H9 (cell line): ENCODE measurements at regions not wholly inside any gene's neighbourhood (a gene's known extent, or its start where the extent isn't known, plus 50 kb on each side); places are given as distances from the start of the nearest gene placed in this dataset.

Experiments used
- DNase-seq: peaks from one replicate; pipeline ENCODE4 v3.0.0-alpha.2; 2017
- H2AFZ ChIP-seq: one replicate; pipeline ENCODE4 v1.6.1; 2013; ENCODE audit warnings: mild to moderate bottlenecking, low read length, control low read depth, moderate library complexity
- H2AK5ac ChIP-seq: 2 replicates; pipeline ENCODE4 v1.6.1; 2013; ENCODE audit warnings: low read length, control low read depth, mixed read lengths; ENCODE audit not compliant: insufficient read length
- H2BK120ac ChIP-seq: one replicate; pipeline ENCODE4 v1.6.1; 2013; ENCODE audit warnings: low read depth, mild to moderate bottlenecking, low read length, control low read depth, inconsistent platforms; ENCODE audit not compliant: poor library complexity, severe bottlenecking
- H2BK12ac ChIP-seq: 2 replicates; pipeline ENCODE4 v1.6.1; 2013; ENCODE audit warnings: low read length, control low read depth, mixed read lengths, low read depth; ENCODE audit not compliant: insufficient read length
- H2BK15ac ChIP-seq: 2 replicates; pipeline ENCODE4 v1.6.1; 2013; ENCODE audit warnings: low read depth, low read length, control low read depth
- H2BK20ac ChIP-seq: one replicate; pipeline ENCODE4 v1.6.1; 2013; ENCODE audit warnings: low read depth, mild to moderate bottlenecking, low read length, control low read depth, inconsistent platforms; ENCODE audit not compliant: poor library complexity, severe bottlenecking
- H2BK5ac ChIP-seq: 2 replicates; pipeline ENCODE4 v1.6.1; 2013; ENCODE audit warnings: low read length, control low read depth, mixed read lengths; ENCODE audit not compliant: insufficient read length
- H3K14ac ChIP-seq: 2 replicates; pipeline ENCODE4 v1.6.1; 2013; ENCODE audit warnings: low read length, control low read depth; ENCODE audit not compliant: insufficient read depth
- H3K18ac ChIP-seq: 2 replicates; pipeline ENCODE4 v1.6.1; 2013; ENCODE audit warnings: low read depth, mild to moderate bottlenecking, mixed read lengths, low read length, control low read depth; ENCODE audit not compliant: insufficient read length
- H3K23ac ChIP-seq: 2 replicates; pipeline ENCODE4 v1.6.1; 2013; ENCODE audit warnings: low read length, control low read depth, mixed read lengths, low read depth; ENCODE audit not compliant: insufficient read length
- H3K23me2 ChIP-seq: 2 replicates; pipeline ENCODE4 v1.6.1; 2013; ENCODE audit warnings: low read depth, mild to moderate bottlenecking, mixed read lengths, low read length, control low read depth; ENCODE audit not compliant: insufficient read length, poor library complexity, severe bottlenecking
- H3K27ac ChIP-seq: 2 replicates; pipeline ENCODE4 v1.5.1; 2013; ENCODE audit warnings: low read length, control low read depth, mixed read lengths, low read depth; ENCODE audit not compliant: insufficient read length
- H3K27me3 ChIP-seq: 2 replicates; pipeline ENCODE4 v1.6.1; 2013; ENCODE audit warnings: low read length, control low read depth, inconsistent platforms; ENCODE audit not compliant: insufficient read depth
- H3K4ac ChIP-seq: 2 replicates; pipeline ENCODE4 v1.6.1; 2013; ENCODE audit warnings: low read depth, mild to moderate bottlenecking, control low read depth, inconsistent platforms, low read length, moderate library complexity
- H3K4me1 ChIP-seq: 2 replicates; pipeline ENCODE4 v1.6.1; 2013; ENCODE audit warnings: low read length, control low read depth, inconsistent platforms; ENCODE audit not compliant: insufficient read depth
- H3K4me2 ChIP-seq: 2 replicates; pipeline ENCODE4 v1.6.1; 2013; ENCODE audit warnings: low read length, control low read depth, mixed read lengths; ENCODE audit not compliant: insufficient read length, insufficient read depth
- H3K56ac ChIP-seq: 2 replicates; pipeline ENCODE4 v1.6.1; 2013; ENCODE audit warnings: low read depth, mild to moderate bottlenecking, mixed read lengths, low read length, control low read depth; ENCODE audit not compliant: insufficient read length
- H3K79me1 ChIP-seq: 2 replicates; pipeline ENCODE4 v1.6.1; 2013; ENCODE audit warnings: low read depth, mild to moderate bottlenecking, moderate library complexity, low read length, control low read depth, inconsistent platforms; ENCODE audit not compliant: insufficient read depth, poor library complexity, severe bottlenecking
- H3K79me2 ChIP-seq: 2 replicates; pipeline ENCODE4 v1.6.1; 2013; ENCODE audit warnings: low read length, control low read depth, inconsistent platforms; ENCODE audit not compliant: insufficient read depth
- H3K9ac ChIP-seq: 2 replicates; pipeline ENCODE4 v1.6.1; 2013; ENCODE audit warnings: low read length, control low read depth, mixed read lengths; ENCODE audit not compliant: insufficient read length; ENCODE audit errors: extremely low read depth
- H3K9me3 ChIP-seq: one replicate; pipeline ENCODE4 v1.6.1; 2013; ENCODE audit warnings: low read depth, low read length, inconsistent platforms; ENCODE audit not compliant: control insufficient read depth
- H3T11ph ChIP-seq: one replicate; pipeline ENCODE4 v1.6.1; 2013; ENCODE audit warnings: mild to moderate bottlenecking, low read length, control low read depth, inconsistent platforms
- H4K20me1 ChIP-seq: one replicate; pipeline ENCODE4 v1.6.1; 2013; ENCODE audit not compliant: control insufficient read depth, insufficient read length, insufficient read depth
- H4K5ac ChIP-seq: 2 replicates; pipeline ENCODE4 v1.6.1; 2013; ENCODE audit warnings: low read depth, mild to moderate bottlenecking, mixed read lengths, low read length, control low read depth; ENCODE audit not compliant: insufficient read length
- H4K8ac ChIP-seq: replicated peaks from 2 replicates; pipeline ENCODE4 v1.6.1; 2013; ENCODE audit warnings: low read length, control low read depth, mixed read lengths, low read depth; ENCODE audit not compliant: insufficient read length
- H4K91ac ChIP-seq: 2 replicates; pipeline ENCODE4 v1.6.1; 2013; ENCODE audit warnings: low read depth, mild to moderate bottlenecking, moderate library complexity, mixed read lengths, low read length, control low read depth; ENCODE audit not compliant: insufficient read length
- H3K27ac Mint-ChIP-seq, 3 experiments: 2 replicates in 2 of 3; 3 replicates in 1 of 3; pipeline ENCODE4 v1.8.0; 2020 to 2021; ENCODE audit warnings: mixed read lengths in 3 of 3, mild to moderate bottlenecking in 1 of 3, moderate library complexity in 1 of 3
- H3K27me3 Mint-ChIP-seq: 2 replicates; pipeline ENCODE4 v1.8.0; 2021; ENCODE audit warnings: low read depth, mild to moderate bottlenecking, moderate library complexity, mixed read lengths
- H3K36me3 Mint-ChIP-seq, 3 experiments: 2 replicates in 2 of 3; 3 replicates in 1 of 3; pipeline ENCODE4 v1.8.0; 2020 to 2021; ENCODE audit warnings: low read depth in 3 of 3, mixed read lengths in 3 of 3; ENCODE audit not compliant: insufficient read depth in 1 of 3
- H3K4me1 Mint-ChIP-seq, 2 experiments: 2 replicates each; pipeline ENCODE4 v1.8.0; 2020; ENCODE audit warnings: mixed read lengths in 2 of 2
- H3K4me3 Mint-ChIP-seq, 2 experiments: 2 replicates in 1 of 2; 3 replicates in 1 of 2; pipeline ENCODE4 v1.8.0; 2020 to 2021; ENCODE audit warnings: mild to moderate bottlenecking in 2 of 2, mixed read lengths in 2 of 2, moderate library complexity in 1 of 2
- H3K9me3 Mint-ChIP-seq, 2 experiments: 2 replicates in 1 of 2; 3 replicates in 1 of 2; pipeline ENCODE4 v1.8.0; 2020; ENCODE audit warnings: mild to moderate bottlenecking in 2 of 2, mixed read lengths in 2 of 2, moderate library complexity in 1 of 2
- WGBS: extraction: QIAGEN DNeasy Blood & Tissue Kit; methylation state at CpG from one replicate; pipeline ENCODE4 v1.1.7; 2013; ENCODE audit warnings: missing lambda C conversion rate, low lambda C conversion rate, mixed read lengths; ENCODE audit not compliant: insufficient read length; ENCODE audit errors: extremely low coverage; 5-methylcytosine and 5-hydroxymethylcytosine counted together
- TF ChIP-seq, protein P1 (sequence below): fragments of 200-600 bp; sonication (generic); conservative IDR thresholded peaks from 3 replicates; pipeline ENCODE4 v1.8.0; 2021; ENCODE audit warnings: antibody characterized with exemption, mild to moderate bottlenecking

DNA sequence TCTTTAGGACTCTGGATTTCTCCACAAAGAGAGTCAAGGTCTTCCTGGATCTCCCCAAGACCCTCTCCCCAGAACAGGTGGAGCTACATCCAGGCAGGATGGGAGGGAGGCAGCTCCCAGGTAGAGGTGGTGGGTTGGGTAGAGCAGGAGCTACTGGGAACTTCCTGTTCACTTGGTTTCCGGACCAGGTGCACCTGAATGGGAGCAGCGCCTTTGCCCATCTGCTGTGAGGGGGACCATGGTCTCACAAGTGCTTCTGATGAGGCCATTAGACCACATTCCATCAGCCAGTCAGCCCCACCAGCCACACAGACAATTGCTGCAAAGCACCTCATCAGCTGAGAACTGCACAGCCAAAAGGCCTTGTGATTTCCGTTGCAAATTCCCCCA lies 188.8 kb downstream of the MATN1 start:
- Histone ChIP-seq H3K56ac (no peak overlapping the region), H3K9me3 (no peaks in the 10 kb centered on the region), H3K4ac (no peak overlapping the region), H4K20me1 (no peaks in the 10 kb centered on the region), H3K27me3 (no peaks in the 10 kb centered on the region), H3K4me2 (no peak overlapping the region), H2AK5ac (no peak overlapping the region), H3K79me2 (no peaks in the 10 kb centered on the region), H3K23ac (no peak overlapping the region), H2BK5ac (no peak overlapping the region), H2BK12ac (no peak overlapping the region), H3K14ac (no peak overlapping the region), H2BK20ac (no peak overlapping the region), H3K27ac (no peak overlapping the region), H3T11ph (no peak overlapping the region), H4K8ac (no peak overlapping the region), H2BK120ac (no peak overlapping the region), H2BK15ac (no peak overlapping the region), H3K23me2 (no peaks in the 10 kb centered on the region), H4K91ac (no peak overlapping the region), H3K79me1 (no peaks in the 10 kb centered on the region), H3K9ac (no peak overlapping the region), H2AFZ (no peak overlapping the region), H3K4me1 (no peaks in the 10 kb centered on the region), H3K18ac (no peak overlapping the region), H4K5ac (no peak overlapping the region)
- Mint-ChIP-seq H3K9me3 (no peaks in the 10 kb centered on the region), H3K27ac (peak overlapping the region in 1 of 3 experiments; percentile 74; a peak in 1 of 7 replicates), H3K4me3 (no peak overlapping the region), H3K4me1 (peaks cover 0 to 7% of the 10 kb centered on the region in 2 experiments; a peak in 2 of 4 replicates), H3K36me3 (no peaks in the 10 kb centered on the region), H3K27me3 (no peaks in the 10 kb centered on the region; the same call in 1 of the 2 replicates)
- WGBS: no CpG with 5 or more reads among the region's 3 CpGs
- no peak for DNase-seq
- TF ChIP-seq, protein P1, sequence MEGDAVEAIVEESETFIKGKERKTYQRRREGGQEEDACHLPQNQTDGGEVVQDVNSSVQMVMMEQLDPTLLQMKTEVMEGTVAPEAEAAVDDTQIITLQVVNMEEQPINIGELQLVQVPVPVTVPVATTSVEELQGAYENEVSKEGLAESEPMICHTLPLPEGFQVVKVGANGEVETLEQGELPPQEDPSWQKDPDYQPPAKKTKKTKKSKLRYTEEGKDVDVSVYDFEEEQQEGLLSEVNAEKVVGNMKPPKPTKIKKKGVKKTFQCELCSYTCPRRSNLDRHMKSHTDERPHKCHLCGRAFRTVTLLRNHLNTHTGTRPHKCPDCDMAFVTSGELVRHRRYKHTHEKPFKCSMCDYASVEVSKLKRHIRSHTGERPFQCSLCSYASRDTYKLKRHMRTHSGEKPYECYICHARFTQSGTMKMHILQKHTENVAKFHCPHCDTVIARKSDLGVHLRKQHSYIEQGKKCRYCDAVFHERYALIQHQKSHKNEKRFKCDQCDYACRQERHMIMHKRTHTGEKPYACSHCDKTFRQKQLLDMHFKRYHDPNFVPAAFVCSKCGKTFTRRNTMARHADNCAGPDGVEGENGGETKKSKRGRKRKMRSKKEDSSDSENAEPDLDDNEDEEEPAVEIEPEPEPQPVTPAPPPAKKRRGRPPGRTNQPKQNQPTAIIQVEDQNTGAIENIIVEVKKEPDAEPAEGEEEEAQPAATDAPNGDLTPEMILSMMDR: no peak
